Dermis blood vessel endothelial cell (primary cell): ENCODE measurements at regions not wholly inside any gene's neighbourhood (a gene's known extent, or its start where the extent isn't known, plus 50 kb on each side); places are given as distances from the start of the nearest gene placed in this dataset.

Source experiments
- DNase-seq: peaks from one replicate; pipeline ENCODE4 v3.0.0; 2010

DNA sequence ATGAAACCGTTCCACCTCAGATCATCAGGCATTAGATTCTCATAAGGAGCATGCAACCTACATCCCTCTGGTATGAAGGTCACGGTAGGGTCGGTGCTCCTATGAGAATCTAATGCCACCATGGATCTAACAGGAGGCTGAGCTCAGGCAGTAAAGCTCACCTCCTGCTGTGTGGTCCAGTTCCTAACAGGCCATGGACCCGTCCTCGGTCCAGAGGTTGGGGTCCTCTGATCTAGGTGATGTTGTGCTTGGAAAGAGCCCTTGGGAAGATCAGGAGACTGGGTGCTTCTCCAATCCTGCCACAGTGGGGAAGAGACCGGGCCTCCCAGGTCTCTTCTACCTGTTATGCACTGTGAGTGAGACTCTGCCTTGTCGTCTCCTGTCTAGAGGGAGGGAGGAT lies 104.6 kb downstream of the ACKR3 start:
- DNase-seq, result no peak

DNA sequence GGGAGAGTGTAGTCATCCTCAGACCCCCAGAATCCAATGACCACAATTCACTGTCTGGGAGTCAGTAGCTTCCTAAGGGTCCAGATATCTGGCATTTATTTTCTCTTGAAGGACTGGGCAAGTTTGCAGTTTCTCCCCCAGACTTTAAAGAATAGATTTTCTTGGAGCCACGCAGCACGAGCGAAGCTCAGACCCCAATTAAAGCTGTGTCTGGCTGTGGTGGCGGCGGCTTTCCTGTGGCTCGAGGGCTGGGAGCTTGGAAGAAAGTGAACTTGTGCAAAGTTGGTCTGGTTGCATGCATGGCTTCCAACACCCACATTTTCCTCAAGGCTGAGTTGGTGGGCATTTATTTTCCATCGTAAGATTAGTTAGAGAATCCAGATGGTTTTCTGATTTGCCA lies 105.0 kb downstream of the ACKR3 start:
- DNase-seq, result no peak

DNA sequence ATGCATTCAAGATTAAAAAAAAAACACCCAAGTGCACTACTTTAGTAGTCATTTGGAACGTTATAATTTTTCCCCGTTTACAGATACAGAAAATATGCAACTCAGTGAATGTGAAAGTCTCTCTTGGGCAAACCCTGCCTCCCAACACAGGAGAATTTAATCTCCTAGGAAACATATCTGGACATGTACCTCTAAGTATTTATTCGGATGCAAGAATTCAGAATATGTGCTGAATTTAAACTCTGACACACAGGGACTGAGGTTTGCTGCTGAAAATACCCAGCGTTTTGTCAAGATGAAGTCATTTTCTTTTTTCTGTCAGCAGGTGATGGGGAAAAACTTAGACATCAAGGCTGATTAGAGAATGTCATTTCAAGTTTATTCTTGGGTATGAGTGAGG lies 105.4 kb downstream of the ACKR3 start:
- no peak for DNase-seq

DNA sequence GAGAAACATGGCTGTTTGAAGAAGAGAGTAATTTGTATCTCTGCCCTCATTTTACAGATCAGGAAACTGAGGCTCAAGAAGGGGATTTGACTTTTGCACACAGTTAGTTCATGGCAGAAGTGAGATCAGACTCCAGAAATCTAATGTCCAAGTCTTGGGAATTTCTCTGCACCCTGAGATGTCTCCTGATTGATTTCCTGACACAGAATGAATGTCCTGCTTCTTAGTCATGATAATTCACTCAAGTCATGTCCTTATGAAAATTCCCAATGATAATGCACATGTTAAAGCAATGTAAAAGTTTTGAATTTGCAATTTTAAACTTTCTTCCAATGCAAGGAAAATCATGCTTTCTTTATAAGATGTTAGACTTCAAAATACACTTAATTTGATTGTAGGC lies 105.9 kb downstream of the ACKR3 start:
- no peak for DNase-seq

DNA sequence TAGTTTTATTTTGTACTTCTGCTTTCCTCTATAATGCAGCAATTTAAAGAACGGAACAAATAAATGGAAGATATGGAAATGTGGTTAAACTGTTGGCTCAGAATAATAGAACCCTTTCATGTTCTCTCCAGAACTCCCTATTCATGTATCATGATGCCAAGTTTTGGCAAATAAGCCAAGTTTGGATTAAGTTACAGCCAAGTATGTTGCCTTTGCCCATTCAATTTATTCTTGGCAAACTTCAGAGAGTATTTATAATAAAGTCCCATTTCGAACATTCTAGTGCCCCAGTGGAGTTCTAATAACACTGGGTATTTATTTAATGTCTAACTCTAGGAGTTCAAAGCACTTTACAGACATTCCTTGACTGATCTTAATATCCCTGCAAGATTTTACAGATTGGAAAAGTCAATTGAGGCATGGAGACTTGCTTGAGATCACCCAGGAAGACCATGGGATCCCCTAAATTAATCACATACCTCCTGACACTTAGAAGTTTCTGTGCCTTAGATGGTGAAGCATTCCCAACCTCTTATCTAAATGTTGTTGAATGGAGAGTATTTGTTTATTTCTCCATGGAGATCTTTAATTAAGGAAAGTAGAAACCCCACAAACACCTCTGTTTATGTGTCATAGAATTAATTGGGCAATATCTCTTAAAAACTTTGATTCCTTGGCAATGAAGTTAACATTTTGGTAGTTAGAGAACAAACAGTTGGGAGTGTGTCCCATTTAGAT lies 106.7 kb downstream of the ACKR3 start:
- DNase-seq, result no peak

DNA sequence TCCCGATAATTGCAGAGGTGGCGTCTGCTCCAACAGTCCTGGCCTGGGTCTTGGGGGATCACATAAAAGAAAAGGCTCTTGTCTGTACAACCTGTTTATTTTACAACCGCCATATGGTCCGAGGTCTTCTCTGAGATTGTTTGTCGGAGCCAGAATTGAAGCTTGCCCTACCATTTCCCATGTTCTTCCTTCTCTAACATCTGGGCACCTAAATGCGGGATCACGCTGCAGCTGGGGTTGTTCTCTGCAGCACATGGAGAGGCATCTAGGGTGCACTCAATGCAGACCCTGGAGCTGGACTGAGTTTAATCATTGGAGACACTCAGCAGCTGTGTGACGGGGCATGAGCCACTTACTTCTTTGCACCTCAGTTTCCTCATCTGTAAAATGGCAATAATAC lies 107.7 kb downstream of the ACKR3 start:
- DNase-seq, result no peak

DNA sequence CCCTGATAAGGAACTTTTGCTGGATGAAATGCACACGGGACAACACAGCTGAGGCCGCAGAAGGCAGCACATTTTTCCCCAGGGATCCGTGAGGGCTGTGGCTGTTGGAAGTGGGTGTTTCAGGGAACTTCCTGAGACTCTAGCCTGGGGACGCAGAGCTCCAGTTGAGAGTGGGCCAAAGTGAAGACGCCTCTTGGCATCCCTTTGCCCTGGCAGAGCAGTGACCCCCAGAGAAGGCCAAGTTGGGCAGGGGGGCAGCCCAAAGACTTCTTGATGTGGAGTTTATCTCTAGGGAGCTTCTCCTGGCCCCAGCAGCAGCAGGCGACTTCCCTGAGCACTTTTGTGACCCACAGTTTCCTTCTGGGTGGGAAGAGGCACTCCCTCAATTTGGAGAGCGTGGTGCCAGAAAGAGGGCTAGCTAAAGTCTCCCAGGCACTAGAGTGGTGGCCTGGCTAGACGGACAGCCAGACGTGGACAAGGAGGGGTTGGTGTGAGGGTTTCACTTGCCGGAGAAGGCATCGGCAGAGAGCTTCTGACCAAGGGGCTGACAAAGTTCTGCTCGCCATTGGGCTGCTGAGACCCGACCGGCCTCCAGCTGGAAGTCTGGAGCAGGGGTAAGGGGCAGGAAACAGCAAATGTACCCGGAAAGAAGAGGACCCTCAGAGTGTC lies 108.8 kb downstream of the ACKR3 start:
- no peak for DNase-seq

DNA sequence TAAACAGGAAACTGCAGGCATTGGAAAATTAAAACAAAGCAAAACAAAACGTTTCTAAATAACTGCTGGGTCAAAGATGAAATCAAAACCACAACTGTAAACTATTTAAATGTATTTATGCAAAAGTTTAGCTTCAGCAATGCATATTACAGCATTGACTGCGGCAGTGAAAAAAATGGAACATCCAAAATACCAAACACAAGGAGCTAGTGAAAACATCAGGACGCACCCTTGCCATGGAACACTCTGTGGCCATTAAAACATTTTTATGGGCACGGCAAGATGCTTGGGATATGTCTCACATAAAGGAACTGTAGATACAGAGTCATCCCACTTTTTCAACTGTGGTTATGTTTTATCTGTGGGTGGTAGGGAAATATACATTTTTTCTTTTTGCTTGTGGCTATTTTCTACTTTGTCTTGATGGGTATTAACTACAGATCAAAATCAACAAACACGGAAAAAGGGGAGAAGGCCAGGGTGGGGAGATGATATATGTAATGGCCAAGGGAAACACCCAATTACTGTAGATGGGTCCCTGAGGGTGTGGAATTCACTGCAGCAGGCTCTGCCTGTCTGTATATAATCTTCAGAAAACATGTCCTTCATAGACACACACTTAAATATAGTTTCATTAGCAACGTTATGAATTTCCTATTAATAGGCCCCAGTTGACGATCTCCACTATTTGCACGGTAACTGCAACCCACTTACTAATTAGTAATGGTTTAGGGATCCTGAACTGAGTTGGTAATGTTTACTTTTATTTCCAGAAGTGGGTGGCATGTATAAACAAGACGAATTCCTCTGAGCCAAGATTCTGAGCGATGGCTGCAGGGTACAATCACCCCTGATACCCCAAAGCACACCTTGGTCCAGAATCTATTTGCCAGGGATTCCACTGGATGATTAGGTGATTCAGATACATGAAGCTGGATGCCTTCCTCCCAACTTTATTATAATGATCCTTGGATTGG lies 110.5 kb downstream of the ACKR3 start:
- DNase-seq, result no peak

DNA sequence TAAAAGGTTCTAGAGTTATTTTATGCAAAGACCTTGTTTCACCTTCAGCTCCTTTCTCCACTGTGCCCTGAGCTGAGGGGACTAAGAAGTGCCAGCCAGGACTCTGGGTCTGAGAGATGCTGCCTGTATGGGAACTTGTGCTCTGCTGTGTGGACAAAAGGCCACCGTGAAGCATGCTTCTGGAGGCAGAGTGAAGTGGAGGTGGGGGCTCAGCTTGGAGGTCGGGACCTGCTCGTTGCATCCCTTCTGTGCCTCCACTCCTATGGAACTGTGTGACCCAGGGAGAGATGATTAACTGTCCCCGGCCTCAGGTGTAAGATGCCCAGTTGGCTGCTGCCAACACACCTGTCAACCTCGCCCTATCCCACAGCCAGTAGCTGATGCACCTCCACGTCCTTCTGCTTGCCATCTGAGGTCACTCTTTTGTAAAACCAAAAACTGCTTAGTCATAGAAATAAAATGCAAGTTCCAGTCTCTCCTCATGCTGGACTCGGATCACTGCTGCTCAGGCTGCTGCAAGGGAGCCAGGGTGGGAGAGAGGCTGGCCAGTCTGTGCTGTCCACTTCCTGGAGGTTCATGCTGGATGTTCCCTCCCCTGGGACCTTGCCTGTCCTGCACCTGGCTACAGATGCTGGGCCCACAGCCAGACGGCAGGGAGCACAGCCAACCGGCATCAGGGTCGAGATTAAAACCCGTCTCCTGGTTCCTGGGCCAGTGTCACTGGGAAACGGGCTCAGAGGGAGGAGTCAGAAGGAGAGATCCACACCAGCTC lies 113.2 kb downstream of the ACKR3 start:
- DNase-seq, result no peak

DNA sequence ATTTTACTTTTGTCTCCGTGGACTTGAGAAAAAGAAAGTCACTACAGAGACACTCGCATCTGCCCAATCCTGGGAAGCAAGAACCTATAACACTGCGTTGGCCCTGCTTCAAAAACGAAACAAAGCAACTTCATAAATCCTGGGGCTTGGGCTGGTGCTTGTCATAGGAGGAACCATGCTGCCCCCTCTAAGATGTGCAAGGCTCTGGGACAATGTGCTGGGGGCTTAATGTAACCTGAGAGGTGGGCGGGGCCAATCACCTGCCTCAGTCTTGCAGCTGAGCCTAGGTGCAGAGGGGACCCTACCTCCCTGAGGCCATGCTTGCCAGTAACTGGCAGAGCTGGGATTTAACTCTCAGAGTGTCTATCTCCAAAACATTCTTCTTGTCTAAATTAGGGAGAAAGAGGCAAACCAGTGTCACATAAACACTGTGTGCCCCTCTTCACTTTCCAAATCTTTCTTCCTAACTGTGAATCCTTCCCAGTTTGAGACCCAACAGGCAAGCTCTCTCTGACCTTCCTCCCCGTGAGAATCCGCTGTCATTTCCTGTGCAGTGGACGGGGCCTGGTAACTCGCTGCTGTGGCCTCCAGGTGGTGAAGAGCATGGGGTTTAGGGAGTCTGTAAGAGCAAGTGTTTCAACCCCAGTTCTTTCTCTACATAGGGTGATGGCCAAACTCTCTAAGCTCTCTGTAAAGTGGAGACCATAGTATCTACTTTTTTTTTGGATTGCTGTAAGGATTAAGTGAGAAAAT lies 115.1 kb downstream of the ACKR3 start:
- DNase-seq, result peak; percentile 34

DNA sequence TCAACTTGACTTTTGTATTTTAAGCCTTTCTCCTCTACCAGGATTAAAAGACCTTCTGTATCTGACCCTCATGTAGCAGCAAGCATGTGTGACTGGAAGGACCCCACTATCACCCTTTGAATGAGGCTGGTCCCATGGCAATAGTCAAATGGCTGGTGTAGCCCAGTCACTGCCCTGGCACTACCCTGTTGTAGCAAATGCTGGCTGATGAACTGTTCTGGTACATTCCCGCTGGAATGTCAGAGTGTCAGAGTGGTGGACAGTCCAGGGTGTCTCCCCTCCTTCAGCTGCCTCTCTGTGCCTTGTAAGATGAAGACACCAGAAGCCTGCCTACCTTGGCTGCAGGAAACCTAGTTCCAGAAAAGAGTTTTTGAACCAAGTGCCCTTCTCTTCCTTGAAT lies 115.7 kb downstream of the ACKR3 start:
- no peak for DNase-seq

DNA sequence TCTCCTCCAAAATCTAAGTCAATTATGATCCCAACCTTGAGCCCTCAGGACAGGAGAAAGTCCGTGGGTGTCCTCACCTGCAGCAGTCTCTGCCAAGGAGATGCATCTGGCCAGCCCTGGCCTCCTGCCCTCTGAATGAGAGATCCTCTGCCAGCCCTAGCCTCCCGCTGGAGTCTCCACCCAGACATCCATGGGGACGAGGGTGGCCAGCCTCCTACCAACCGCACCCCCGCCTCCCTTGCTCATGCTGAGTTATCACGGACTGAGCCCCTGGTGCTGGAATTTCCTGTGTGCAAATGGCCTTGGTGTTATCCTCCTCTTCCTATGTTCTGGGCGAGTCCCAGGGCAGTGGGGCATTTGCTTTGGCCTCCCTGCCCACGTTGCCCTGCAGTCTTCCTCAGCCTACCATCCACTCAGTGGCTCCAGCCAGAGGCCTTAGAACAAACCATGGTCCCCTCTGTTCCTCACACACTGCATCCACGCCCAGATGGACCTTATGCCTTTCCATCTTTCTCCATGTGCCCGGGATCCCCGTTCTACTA lies 116.4 kb downstream of the ACKR3 start:
- no peak for DNase-seq

DNA sequence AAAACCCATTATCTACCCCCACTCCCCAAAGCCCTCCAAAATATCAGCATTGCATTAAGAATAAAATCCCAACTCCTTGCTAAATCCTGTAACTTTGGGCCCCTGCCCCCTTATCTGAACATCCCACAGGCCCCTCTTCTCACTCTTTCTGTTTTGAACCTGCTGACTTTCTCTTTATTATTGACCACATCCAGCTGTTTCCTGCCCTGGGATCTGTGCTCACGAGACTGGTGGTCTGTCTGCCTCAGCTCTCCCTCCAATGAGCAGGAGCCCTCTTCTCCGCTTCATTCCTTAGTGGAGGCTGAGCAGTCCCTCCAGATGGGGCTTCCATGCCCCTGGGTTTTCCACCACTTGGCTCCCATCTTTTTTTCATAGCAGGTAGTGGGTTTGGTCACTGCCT lies 116.9 kb downstream of the ACKR3 start:
- DNase-seq, result no peak

DNA sequence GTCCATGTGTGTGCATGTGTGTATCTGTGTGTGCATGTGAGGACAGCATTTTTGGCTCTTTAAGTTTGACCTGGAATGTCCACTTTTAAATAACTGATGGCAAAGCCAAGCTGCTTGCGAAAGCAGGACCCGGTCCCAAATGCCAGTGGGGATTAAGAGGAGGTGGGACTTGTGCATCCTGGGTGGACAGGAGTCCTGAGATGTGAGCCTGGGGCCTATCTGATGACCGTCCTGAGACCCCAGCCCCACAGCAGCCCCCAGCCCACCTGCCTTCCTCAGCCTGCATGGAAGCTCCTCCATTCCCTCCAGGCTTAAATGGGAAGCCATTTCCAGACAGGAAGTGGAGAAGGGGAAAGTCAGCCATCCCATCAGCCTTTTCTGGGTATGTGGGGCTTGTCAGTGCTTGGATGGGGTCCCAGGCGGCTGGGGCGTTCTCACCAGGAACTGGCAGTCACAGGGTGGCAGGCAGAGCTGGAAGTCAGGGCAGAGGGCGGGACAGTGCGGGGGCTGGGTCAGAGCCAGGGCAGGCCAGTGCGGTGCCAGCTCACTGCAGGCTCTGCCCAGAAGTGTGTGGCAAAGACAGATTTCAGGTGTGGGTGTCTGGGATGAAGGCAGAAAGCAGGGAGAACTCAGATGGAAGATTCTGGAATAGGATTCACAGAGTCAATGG lies 117.8 kb downstream of the ACKR3 start:
- DNase-seq, result no peak

DNA sequence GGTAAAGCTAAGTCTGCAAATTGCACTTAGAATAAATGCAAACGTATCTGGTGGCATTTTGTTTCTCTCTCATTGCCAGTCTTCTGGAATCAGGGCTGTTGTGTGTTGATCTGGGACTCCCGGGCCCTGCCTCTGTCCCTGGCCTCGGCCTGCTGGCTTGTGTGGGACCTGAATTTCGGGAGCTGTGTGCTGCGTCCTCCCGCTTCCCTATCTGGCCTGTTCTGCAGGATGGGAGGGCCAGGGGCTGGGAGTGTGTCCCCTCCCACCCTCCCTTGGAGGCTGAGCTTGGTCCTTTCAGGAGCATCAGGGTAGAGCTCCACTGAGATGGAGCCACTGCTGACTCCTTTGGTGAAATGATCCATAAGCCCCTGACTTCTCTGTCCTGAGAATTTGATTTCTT lies 118.5 kb downstream of the ACKR3 start:
- DNase-seq, result no peak

DNA sequence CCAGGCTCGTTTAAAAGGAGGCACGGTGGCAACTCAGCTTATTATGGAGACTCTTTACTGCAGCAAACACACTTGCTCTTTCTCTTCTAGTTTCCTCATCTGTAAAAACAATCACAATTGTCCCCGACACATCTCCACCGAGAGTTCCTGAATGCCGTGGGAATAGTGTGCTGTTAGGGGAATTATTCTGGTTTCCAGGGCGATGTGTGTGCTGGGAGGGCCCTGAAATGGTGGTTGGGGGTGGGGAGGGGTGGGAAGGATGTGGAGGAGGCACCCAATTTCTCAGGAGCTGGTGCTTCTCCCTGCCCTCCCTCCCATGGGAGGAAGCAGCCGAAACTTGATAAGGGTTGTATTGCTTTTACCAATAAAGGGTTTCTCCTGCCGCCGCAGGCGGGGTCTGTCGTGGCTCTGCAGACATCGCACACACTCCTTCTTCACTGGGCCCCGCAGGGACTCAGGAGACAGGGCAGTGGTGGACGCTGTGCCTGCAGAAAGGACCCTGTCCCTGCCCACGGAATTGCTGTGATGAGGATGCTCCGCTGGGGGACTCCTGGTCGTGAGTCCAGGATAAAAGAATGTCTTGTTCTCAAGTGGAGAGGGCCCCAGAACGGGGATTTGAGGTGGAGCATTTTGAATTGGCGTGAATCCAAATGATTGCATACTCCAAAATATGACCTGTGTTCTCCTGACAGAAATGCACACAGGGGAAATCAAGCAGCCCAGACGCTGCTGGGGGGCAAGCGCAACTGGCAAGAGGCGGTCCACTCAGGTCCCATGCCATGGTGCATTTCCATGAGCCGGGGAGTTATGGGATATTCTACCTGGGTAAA lies 119.2 kb downstream of the ACKR3 start:
- no peak for DNase-seq

DNA sequence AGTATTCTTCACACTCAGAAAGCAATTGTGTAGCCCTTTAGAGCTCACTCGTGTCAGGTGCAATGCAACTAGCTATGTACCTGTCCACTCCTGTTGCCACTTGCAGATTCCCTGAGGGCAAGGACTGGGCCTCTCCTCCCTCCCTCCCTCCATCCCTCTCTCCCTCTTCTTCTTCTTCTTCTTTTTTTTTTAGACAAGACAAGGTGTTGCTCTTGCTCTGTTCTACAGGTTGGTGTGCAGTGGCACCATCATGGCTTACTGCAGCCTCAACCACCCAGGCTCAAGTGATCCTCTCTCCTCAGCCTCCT lies 119.7 kb downstream of the ACKR3 start:
- DNase-seq, result no peak

DNA sequence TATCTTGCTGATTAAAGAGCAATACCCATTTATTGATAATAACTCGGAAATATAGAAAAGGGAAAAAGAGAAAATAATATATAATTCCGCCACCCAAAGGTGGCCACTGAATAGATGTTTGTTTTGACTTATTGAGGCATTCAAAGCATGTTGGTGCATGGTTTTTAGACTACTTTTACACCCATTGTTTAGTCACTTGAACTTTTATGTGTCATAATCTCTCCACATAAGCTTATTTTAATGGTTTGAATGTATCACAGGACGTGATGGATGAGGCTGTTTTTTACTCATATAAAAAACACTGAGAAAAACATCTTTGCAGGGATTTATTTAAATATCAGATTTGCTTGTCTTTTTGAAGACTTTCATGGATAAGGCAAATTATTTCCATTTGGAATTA lies 120.4 kb downstream of the ACKR3 start:
- DNase-seq, result no peak

DNA sequence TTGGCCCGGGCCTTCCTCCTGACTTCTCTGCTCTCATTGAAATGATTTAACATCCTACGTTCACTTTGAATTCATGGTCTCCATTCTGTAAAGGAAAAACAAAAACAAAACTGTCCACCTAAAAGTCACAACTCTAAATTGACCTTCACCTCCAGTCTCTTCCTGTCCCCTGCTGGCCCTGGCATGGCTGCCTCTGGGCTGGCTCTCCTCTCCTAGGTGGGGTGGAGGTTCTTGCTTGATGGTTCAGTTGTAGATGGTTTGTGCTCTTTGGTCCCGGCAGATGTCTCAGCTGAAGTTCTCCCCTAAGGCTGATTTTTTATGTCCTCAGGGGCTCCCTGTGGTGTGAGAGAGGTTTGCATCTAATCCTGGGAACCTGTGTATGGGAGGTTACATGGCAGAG lies 121.1 kb downstream of the ACKR3 start:
- DNase-seq, result no peak

DNA sequence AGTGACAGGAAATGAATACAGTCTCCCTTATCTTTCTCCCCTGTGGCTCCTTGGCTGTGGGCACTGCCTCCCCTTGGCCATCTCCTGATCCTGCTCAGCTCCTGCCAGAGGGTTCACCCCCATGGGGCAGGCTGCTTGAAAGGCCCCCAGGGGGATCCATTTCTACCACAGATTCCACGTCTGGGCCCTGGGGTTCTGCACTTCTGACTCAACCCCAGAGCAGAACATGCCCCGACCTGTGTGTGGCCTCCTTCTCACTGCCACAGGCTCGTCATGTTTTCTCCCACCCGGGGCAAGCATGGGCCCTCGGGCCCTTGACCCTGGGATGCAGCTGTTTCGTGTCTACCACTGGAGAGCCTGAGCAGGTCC lies 122.2 kb downstream of the ACKR3 start:
- no peak for DNase-seq
